H9 (cell line): ENCODE measurements at regions not wholly inside any gene's neighbourhood (a gene's known extent, or its start where the extent isn't known, plus 50 kb on each side); places are given as distances from the start of the nearest gene placed in this dataset.

Experiments
- DNase-seq: peaks from one replicate; pipeline ENCODE4 v3.0.0-alpha.2; 2017
- H2AFZ ChIP-seq: one replicate; pipeline ENCODE4 v1.6.1; 2013; ENCODE audit warnings: mild to moderate bottlenecking, low read length, control low read depth, moderate library complexity
- H2AK5ac ChIP-seq: 2 replicates; pipeline ENCODE4 v1.6.1; 2013; ENCODE audit warnings: low read length, control low read depth, mixed read lengths; ENCODE audit not compliant: insufficient read length
- H2BK120ac ChIP-seq: one replicate; pipeline ENCODE4 v1.6.1; 2013; ENCODE audit warnings: low read depth, mild to moderate bottlenecking, low read length, control low read depth, inconsistent platforms; ENCODE audit not compliant: poor library complexity, severe bottlenecking
- H2BK12ac ChIP-seq: 2 replicates; pipeline ENCODE4 v1.6.1; 2013; ENCODE audit warnings: low read length, control low read depth, mixed read lengths, low read depth; ENCODE audit not compliant: insufficient read length
- H2BK15ac ChIP-seq: 2 replicates; pipeline ENCODE4 v1.6.1; 2013; ENCODE audit warnings: low read depth, low read length, control low read depth
- H2BK20ac ChIP-seq: one replicate; pipeline ENCODE4 v1.6.1; 2013; ENCODE audit warnings: low read depth, mild to moderate bottlenecking, low read length, control low read depth, inconsistent platforms; ENCODE audit not compliant: poor library complexity, severe bottlenecking
- H2BK5ac ChIP-seq: 2 replicates; pipeline ENCODE4 v1.6.1; 2013; ENCODE audit warnings: low read length, control low read depth, mixed read lengths; ENCODE audit not compliant: insufficient read length
- H3K14ac ChIP-seq: 2 replicates; pipeline ENCODE4 v1.6.1; 2013; ENCODE audit warnings: low read length, control low read depth; ENCODE audit not compliant: insufficient read depth
- H3K18ac ChIP-seq: 2 replicates; pipeline ENCODE4 v1.6.1; 2013; ENCODE audit warnings: low read depth, mild to moderate bottlenecking, mixed read lengths, low read length, control low read depth; ENCODE audit not compliant: insufficient read length
- H3K23ac ChIP-seq: 2 replicates; pipeline ENCODE4 v1.6.1; 2013; ENCODE audit warnings: low read length, control low read depth, mixed read lengths, low read depth; ENCODE audit not compliant: insufficient read length
- H3K23me2 ChIP-seq: 2 replicates; pipeline ENCODE4 v1.6.1; 2013; ENCODE audit warnings: low read depth, mild to moderate bottlenecking, mixed read lengths, low read length, control low read depth; ENCODE audit not compliant: insufficient read length, poor library complexity, severe bottlenecking
- H3K27ac ChIP-seq: 2 replicates; pipeline ENCODE4 v1.5.1; 2013; ENCODE audit warnings: low read length, control low read depth, mixed read lengths, low read depth; ENCODE audit not compliant: insufficient read length
- H3K27me3 ChIP-seq: 2 replicates; pipeline ENCODE4 v1.6.1; 2013; ENCODE audit warnings: low read length, control low read depth, inconsistent platforms; ENCODE audit not compliant: insufficient read depth
- H3K4ac ChIP-seq: 2 replicates; pipeline ENCODE4 v1.6.1; 2013; ENCODE audit warnings: low read depth, mild to moderate bottlenecking, control low read depth, inconsistent platforms, low read length, moderate library complexity
- H3K4me1 ChIP-seq: 2 replicates; pipeline ENCODE4 v1.6.1; 2013; ENCODE audit warnings: low read length, control low read depth, inconsistent platforms; ENCODE audit not compliant: insufficient read depth
- H3K4me2 ChIP-seq: 2 replicates; pipeline ENCODE4 v1.6.1; 2013; ENCODE audit warnings: low read length, control low read depth, mixed read lengths; ENCODE audit not compliant: insufficient read length, insufficient read depth
- H3K56ac ChIP-seq: 2 replicates; pipeline ENCODE4 v1.6.1; 2013; ENCODE audit warnings: low read depth, mild to moderate bottlenecking, mixed read lengths, low read length, control low read depth; ENCODE audit not compliant: insufficient read length
- H3K79me1 ChIP-seq: 2 replicates; pipeline ENCODE4 v1.6.1; 2013; ENCODE audit warnings: low read depth, mild to moderate bottlenecking, moderate library complexity, low read length, control low read depth, inconsistent platforms; ENCODE audit not compliant: insufficient read depth, poor library complexity, severe bottlenecking
- H3K79me2 ChIP-seq: 2 replicates; pipeline ENCODE4 v1.6.1; 2013; ENCODE audit warnings: low read length, control low read depth, inconsistent platforms; ENCODE audit not compliant: insufficient read depth
- H3K9ac ChIP-seq: 2 replicates; pipeline ENCODE4 v1.6.1; 2013; ENCODE audit warnings: low read length, control low read depth, mixed read lengths; ENCODE audit not compliant: insufficient read length; ENCODE audit errors: extremely low read depth
- H3K9me3 ChIP-seq: one replicate; pipeline ENCODE4 v1.6.1; 2013; ENCODE audit warnings: low read depth, low read length, inconsistent platforms; ENCODE audit not compliant: control insufficient read depth
- H3T11ph ChIP-seq: one replicate; pipeline ENCODE4 v1.6.1; 2013; ENCODE audit warnings: mild to moderate bottlenecking, low read length, control low read depth, inconsistent platforms
- H4K20me1 ChIP-seq: one replicate; pipeline ENCODE4 v1.6.1; 2013; ENCODE audit not compliant: control insufficient read depth, insufficient read length, insufficient read depth
- H4K5ac ChIP-seq: 2 replicates; pipeline ENCODE4 v1.6.1; 2013; ENCODE audit warnings: low read depth, mild to moderate bottlenecking, mixed read lengths, low read length, control low read depth; ENCODE audit not compliant: insufficient read length
- H4K8ac ChIP-seq: replicated peaks from 2 replicates; pipeline ENCODE4 v1.6.1; 2013; ENCODE audit warnings: low read length, control low read depth, mixed read lengths, low read depth; ENCODE audit not compliant: insufficient read length
- H4K91ac ChIP-seq: 2 replicates; pipeline ENCODE4 v1.6.1; 2013; ENCODE audit warnings: low read depth, mild to moderate bottlenecking, moderate library complexity, mixed read lengths, low read length, control low read depth; ENCODE audit not compliant: insufficient read length
- H3K27ac Mint-ChIP-seq, 3 experiments: 2 replicates in 2 of 3; 3 replicates in 1 of 3; pipeline ENCODE4 v1.8.0; 2020 to 2021; ENCODE audit warnings: mixed read lengths in 3 of 3, mild to moderate bottlenecking in 1 of 3, moderate library complexity in 1 of 3
- H3K27me3 Mint-ChIP-seq: 2 replicates; pipeline ENCODE4 v1.8.0; 2021; ENCODE audit warnings: low read depth, mild to moderate bottlenecking, moderate library complexity, mixed read lengths
- H3K36me3 Mint-ChIP-seq, 3 experiments: 2 replicates in 2 of 3; 3 replicates in 1 of 3; pipeline ENCODE4 v1.8.0; 2020 to 2021; ENCODE audit warnings: low read depth in 3 of 3, mixed read lengths in 3 of 3; ENCODE audit not compliant: insufficient read depth in 1 of 3
- H3K4me1 Mint-ChIP-seq, 2 experiments: 2 replicates each; pipeline ENCODE4 v1.8.0; 2020; ENCODE audit warnings: mixed read lengths in 2 of 2
- H3K4me3 Mint-ChIP-seq, 2 experiments: 2 replicates in 1 of 2; 3 replicates in 1 of 2; pipeline ENCODE4 v1.8.0; 2020 to 2021; ENCODE audit warnings: mild to moderate bottlenecking in 2 of 2, mixed read lengths in 2 of 2, moderate library complexity in 1 of 2
- H3K9me3 Mint-ChIP-seq, 2 experiments: 2 replicates in 1 of 2; 3 replicates in 1 of 2; pipeline ENCODE4 v1.8.0; 2020; ENCODE audit warnings: mild to moderate bottlenecking in 2 of 2, mixed read lengths in 2 of 2, moderate library complexity in 1 of 2
- TF ChIP-seq, protein P1 (sequence below): fragments of 200-600 bp; sonication (generic); conservative IDR thresholded peaks from 3 replicates; pipeline ENCODE4 v1.8.0; 2021; ENCODE audit warnings: antibody characterized with exemption, mild to moderate bottlenecking

DNA sequence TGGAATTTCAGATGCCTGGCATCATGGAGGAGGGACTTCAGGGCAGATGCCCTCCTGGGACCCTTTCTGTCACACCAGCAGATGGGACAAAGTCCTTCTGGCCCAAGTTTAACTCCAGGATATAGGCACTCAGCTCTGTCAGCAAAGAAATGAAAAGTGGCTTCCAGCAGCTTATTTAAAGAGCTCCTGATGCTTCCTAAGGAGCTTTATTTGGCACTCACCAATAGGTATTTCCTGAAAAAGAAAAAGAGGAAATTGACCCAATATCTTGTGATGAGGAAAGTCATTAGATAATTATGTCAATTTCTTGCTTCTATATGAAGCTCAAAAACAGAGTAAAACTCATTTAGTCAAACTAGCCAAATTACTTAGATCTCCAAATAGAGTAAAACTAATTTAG lies 224.6 kb downstream of the RAP2A start:
- H4K20me1 ChIP-seq, result no peaks in the 10 kb centered on the region
- no peak overlapping the region for H4K5ac ChIP-seq
- Mint-ChIP-seq H3K4me1 (peaks cover 5 to 10% of the 10 kb centered on the region in 2 experiments), H3K9me3 (no peaks in the 10 kb centered on the region; a peak in 1 of 5 replicates), H3K36me3 (no peaks in the 10 kb centered on the region), H3K27ac (no peak overlapping the region; a peak in 1 of 7 replicates), H3K4me3 (no peak overlapping the region), H3K27me3 (no peaks in the 10 kb centered on the region)
- H3K23me2 ChIP-seq, result no peaks in the 10 kb centered on the region
- no peak overlapping the region for H2BK15ac ChIP-seq
- no peaks in the 10 kb centered on the region for H3K4me1 ChIP-seq
- no peak overlapping the region for H2BK120ac ChIP-seq
- H3T11ph ChIP-seq, result no peak overlapping the region
- no peak overlapping the region for H4K8ac ChIP-seq
- H2BK20ac ChIP-seq, result no peak overlapping the region
- no peak overlapping the region for H3K18ac ChIP-seq
- H3K56ac ChIP-seq, result no peak overlapping the region
- no peak overlapping the region for H3K14ac ChIP-seq
- no peak overlapping the region for H2BK5ac ChIP-seq
- no peak for DNase-seq
- no peak overlapping the region for H3K23ac ChIP-seq
- H3K4me2 ChIP-seq, result no peak overlapping the region
- no peak overlapping the region for H4K91ac ChIP-seq
- H3K27ac ChIP-seq, result no peak overlapping the region
- TF ChIP-seq, protein P1, sequence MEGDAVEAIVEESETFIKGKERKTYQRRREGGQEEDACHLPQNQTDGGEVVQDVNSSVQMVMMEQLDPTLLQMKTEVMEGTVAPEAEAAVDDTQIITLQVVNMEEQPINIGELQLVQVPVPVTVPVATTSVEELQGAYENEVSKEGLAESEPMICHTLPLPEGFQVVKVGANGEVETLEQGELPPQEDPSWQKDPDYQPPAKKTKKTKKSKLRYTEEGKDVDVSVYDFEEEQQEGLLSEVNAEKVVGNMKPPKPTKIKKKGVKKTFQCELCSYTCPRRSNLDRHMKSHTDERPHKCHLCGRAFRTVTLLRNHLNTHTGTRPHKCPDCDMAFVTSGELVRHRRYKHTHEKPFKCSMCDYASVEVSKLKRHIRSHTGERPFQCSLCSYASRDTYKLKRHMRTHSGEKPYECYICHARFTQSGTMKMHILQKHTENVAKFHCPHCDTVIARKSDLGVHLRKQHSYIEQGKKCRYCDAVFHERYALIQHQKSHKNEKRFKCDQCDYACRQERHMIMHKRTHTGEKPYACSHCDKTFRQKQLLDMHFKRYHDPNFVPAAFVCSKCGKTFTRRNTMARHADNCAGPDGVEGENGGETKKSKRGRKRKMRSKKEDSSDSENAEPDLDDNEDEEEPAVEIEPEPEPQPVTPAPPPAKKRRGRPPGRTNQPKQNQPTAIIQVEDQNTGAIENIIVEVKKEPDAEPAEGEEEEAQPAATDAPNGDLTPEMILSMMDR, result no peak
- H3K9ac ChIP-seq, result no peak overlapping the region
- no peaks in the 10 kb centered on the region for H3K79me1 ChIP-seq
- no peak overlapping the region for H2AK5ac ChIP-seq
- H3K79me2 ChIP-seq, result no peaks in the 10 kb centered on the region
- no peaks in the 10 kb centered on the region for H3K27me3 ChIP-seq
- no peak overlapping the region for H2BK12ac ChIP-seq
- H3K9me3 ChIP-seq, result no peaks in the 10 kb centered on the region
- H3K4ac ChIP-seq, result no peak overlapping the region
- H2AFZ ChIP-seq, result no peak overlapping the region
